IMR-90 (cell line): ENCODE measurements at regions not wholly inside any gene's neighbourhood (a gene's known extent, or its start where the extent isn't known, plus 50 kb on each side); places are given as distances from the start of the nearest gene placed in this dataset.
"Not testable (repeated sequence)": the region's sequence is repeated elsewhere in the genome, so short reads cannot be mapped to it uniquely, and the experiment has no call there.

Source experiments
- ATAC-seq: fragments of 200-7000 bp; cut with Tn5 transposase; 2 replicates; pipeline ENCODE4 v1.9.1; 2020; ENCODE audit warnings: low read depth, mild to moderate bottlenecking, moderate library complexity
- BruUV-seq: library from RNA; stranded (reverse); fragments of 400-500 nt; replicated peaks from 2 replicates; lab custom pipeline; 2021; lab: Mats Ljungman, UMichigan
- CTCF ChIA-PET: fragments of 300-600 bp; formaldehyde crosslinking; extraction: SDS; loops from one replicate; lab custom pipeline; 2021; ENCODE audit warnings: antibody characterized with exemption; lab: Yijun Ruan, JAX
- POLR2A ChIA-PET: fragments of 300-600 bp; sonication (Branson Sonifier 250); formaldehyde crosslinking; loops from one replicate; lab custom pipeline; 2022; ENCODE audit warnings: antibody characterized with exemption; ENCODE audit not compliant: unreplicated experiment; lab: Charles Lee
- DNase-seq: peaks from one replicate; pipeline ENCODE4 v3.0.0; 2013
- H2AFZ ChIP-seq: replicated peaks from 2 replicates; pipeline ENCODE3; 2013; ENCODE audit warnings: low read length, mild to moderate bottlenecking; ENCODE audit not compliant: poor library complexity
- H2AK5ac ChIP-seq: 2 replicates; pipeline ENCODE4 v1.6.1; 2013; ENCODE audit warnings: low read depth, low read length, inconsistent platforms
- H2AK9ac ChIP-seq: replicated peaks from 2 replicates; pipeline ENCODE3; 2013; ENCODE audit warnings: mild to moderate bottlenecking, low read depth, low read length, moderate library complexity; ENCODE audit not compliant: poor library complexity
- H2BK120ac ChIP-seq: 2 replicates; pipeline ENCODE4 v1.6.1; 2013; ENCODE audit warnings: low read depth, low read length, inconsistent platforms
- H2BK15ac ChIP-seq: 3 replicates; pipeline ENCODE4 v1.6.1; 2013; ENCODE audit warnings: low read depth, low read length, inconsistent platforms
- H2BK20ac ChIP-seq: 2 replicates; pipeline ENCODE4 v1.6.1; 2013; ENCODE audit warnings: low read depth, mild to moderate bottlenecking, inconsistent platforms, low read length, moderate library complexity
- H2BK5ac ChIP-seq: 2 replicates; pipeline ENCODE4 v1.6.1; 2013; ENCODE audit warnings: mild to moderate bottlenecking, low read depth, low read length, inconsistent platforms; ENCODE audit not compliant: poor library complexity, severe bottlenecking
- H3K14ac ChIP-seq: replicated peaks from 2 replicates; pipeline ENCODE4 v1.6.1; 2013; ENCODE audit warnings: low read depth, low read length, inconsistent platforms
- H3K18ac ChIP-seq: 2 replicates; pipeline ENCODE4 v1.6.1; 2013; ENCODE audit warnings: low read depth, low read length, control low read depth
- H3K23ac ChIP-seq: 2 replicates; pipeline ENCODE4 v1.6.1; 2013; ENCODE audit warnings: low read depth, low read length, inconsistent platforms
- H3K27ac ChIP-seq: 2 replicates; pipeline ENCODE4 v1.5.1; 2013; ENCODE audit warnings: mild to moderate bottlenecking, control low read depth, low read length; ENCODE audit not compliant: insufficient read depth
- H3K27me3 ChIP-seq: 2 replicates; pipeline ENCODE4 v1.6.1; 2013; ENCODE audit warnings: low read length; ENCODE audit not compliant: control insufficient read depth, insufficient read depth
- H3K36me3 ChIP-seq: 2 replicates; pipeline ENCODE4 v1.6.1; 2013; ENCODE audit warnings: low read length, mixed read lengths; ENCODE audit not compliant: control insufficient read depth, insufficient read depth
- H3K4ac ChIP-seq: 2 replicates; pipeline ENCODE4 v1.6.1; 2013; ENCODE audit warnings: low read depth, low read length, inconsistent platforms
- H3K4me1 ChIP-seq: 2 replicates; pipeline ENCODE4 v1.6.1; 2013; ENCODE audit warnings: low read length, mixed read lengths; ENCODE audit not compliant: control insufficient read depth, insufficient read depth
- H3K4me2 ChIP-seq: 2 replicates; pipeline ENCODE4 v1.6.1; 2013; ENCODE audit warnings: low read depth, mild to moderate bottlenecking, control low read depth, low read length, moderate library complexity
- H3K4me3 ChIP-seq: 2 replicates; pipeline ENCODE4 v1.5.1; 2013; ENCODE audit warnings: low read depth, mild to moderate bottlenecking, control low read depth, low read length, moderate library complexity; ENCODE audit not compliant: insufficient read depth
- H3K56ac ChIP-seq: 2 replicates; pipeline ENCODE4 v1.6.1; 2013; ENCODE audit warnings: low read length, inconsistent platforms; ENCODE audit not compliant: insufficient read depth; ENCODE audit errors: extremely low read depth
- H3K79me1 ChIP-seq, 2 experiments: 2 replicates each; pipeline ENCODE4 v1.6.1; 2013; ENCODE audit warnings: low read length in 2 of 2, inconsistent platforms in 1 of 2, low read depth in 1 of 2
- H3K9ac ChIP-seq: 2 replicates; pipeline ENCODE4 v1.6.1; 2013; ENCODE audit warnings: low read depth, low read length, control low read depth
- H3K9me1 ChIP-seq: 2 replicates; pipeline ENCODE4 v1.6.1; 2013; ENCODE audit warnings: low read length, inconsistent platforms; ENCODE audit not compliant: insufficient read depth
- H3K9me3 ChIP-seq: 2 replicates; pipeline ENCODE4 v1.6.1; 2013; ENCODE audit warnings: low read length; ENCODE audit not compliant: control insufficient read depth, insufficient read depth
- H4K20me1 ChIP-seq: 2 replicates; pipeline ENCODE4 v1.6.1; 2013; ENCODE audit warnings: low read length, inconsistent platforms; ENCODE audit not compliant: insufficient read depth
- H4K5ac ChIP-seq: 2 replicates; pipeline ENCODE4 v1.6.1; 2013; ENCODE audit warnings: mild to moderate bottlenecking, low read depth, low read length, control low read depth
- H4K8ac ChIP-seq, 2 experiments: 2 replicates each; pipeline ENCODE4 v1.6.1; 2013; ENCODE audit warnings: low read depth in 2 of 2, low read length in 2 of 2, control low read depth in 1 of 2, inconsistent platforms in 1 of 2
- H4K91ac ChIP-seq: 2 replicates; pipeline ENCODE4 v1.6.1; 2013; ENCODE audit warnings: low read depth, low read length, inconsistent platforms; ENCODE audit not compliant: insufficient read depth
- WGBS, 2 experiments: methylation state at CpG; one replicate each; pipeline versions ENCODE4 v1.1.5 to v1.1.7; 2013; ENCODE audit warnings: missing lambda C conversion rate in 2 of 2; ENCODE audit not compliant: insufficient read length in 1 of 2; ENCODE audit errors: extremely low coverage in 2 of 2; 5-methylcytosine and 5-hydroxymethylcytosine counted together
- dilution Hi-C: fragments of 300-500 bp; cut with HindIII; formaldehyde crosslinking; loops from one replicate; pipeline ENCODE4 v1.14.3; 2018; ENCODE audit warnings: low sequenced_read_pairs; ENCODE audit not compliant: unreplicated experiment
- in situ Hi-C: fragments of 300-500 bp; cut with MboI; formaldehyde crosslinking; loops from 3 replicates; pipeline ENCODE4 v1.14.3; 2019; ENCODE audit warnings: low sequenced_read_pairs, inconsistent platforms, mixed read lengths
- intact Hi-C: fragments of 100-400 bp; cut with micrococcal nuclease; formaldehyde crosslinking; loops from 2 replicates; pipeline ENCODE4 v1.10.0; 2022

- H3K36me3 ChIP-seq, H3K9ac ChIP-seq, CTCF ChIA-PET, H4K8ac ChIP-seq, H4K5ac ChIP-seq, in situ Hi-C loops, H3K9me3 ChIP-seq, H3K23ac ChIP-seq, H3K56ac ChIP-seq, ATAC-seq, H3K18ac ChIP-seq, BruUV-seq, H2BK20ac ChIP-seq, H2AFZ ChIP-seq, POLR2A ChIA-PET, H3K4me2 ChIP-seq, dilution Hi-C loops, H3K27ac ChIP-seq, H4K20me1 ChIP-seq, H3K79me1 ChIP-seq, H3K4ac ChIP-seq, H2BK5ac ChIP-seq, H3K27me3 ChIP-seq, intact Hi-C loops, H3K4me1 ChIP-seq, DNase-seq, H4K91ac ChIP-seq, H2BK120ac ChIP-seq, H2AK5ac ChIP-seq, H3K4me3 ChIP-seq, H3K9me1 ChIP-seq, H2AK9ac ChIP-seq, H2BK15ac ChIP-seq, H3K14ac ChIP-seq: not testable (repeated sequence)
- 45% methylated on average over 5 of the region's 15 CpGs; no CpG with 5 or more reads in 1 of the 2 experiments for WGBS, 2 experiments
Observed at GRCh38 chr2:193836424-193837006, 1641.8 kb upstream of the TMEFF2 start.

- H3K36me3 ChIP-seq, H3K9me3 ChIP-seq, BruUV-seq, H4K91ac ChIP-seq, CTCF ChIA-PET, H4K8ac ChIP-seq, H3K56ac ChIP-seq, H2BK5ac ChIP-seq, H4K20me1 ChIP-seq, H2AFZ ChIP-seq, H3K14ac ChIP-seq, dilution Hi-C loops, H4K5ac ChIP-seq, ATAC-seq, H2AK9ac ChIP-seq, H3K27ac ChIP-seq, DNase-seq, intact Hi-C loops, POLR2A ChIA-PET, H2BK15ac ChIP-seq, H3K27me3 ChIP-seq, H2AK5ac ChIP-seq, H3K79me1 ChIP-seq, H3K9me1 ChIP-seq, H2BK120ac ChIP-seq, H3K18ac ChIP-seq, H3K4me1 ChIP-seq, H2BK20ac ChIP-seq, H3K4ac ChIP-seq, in situ Hi-C loops, H3K9ac ChIP-seq, H3K23ac ChIP-seq, H3K4me3 ChIP-seq, H3K4me2 ChIP-seq: not testable (repeated sequence)
- no CpG with 5 or more reads among the region's 2 CpGs for WGBS, 2 experiments
Observed at GRCh38 chr2:193833895-193834294, 1639.2 kb upstream of the TMEFF2 start.
